SK-N-SH (cell line): ENCODE measurements at regions not wholly inside any gene's neighbourhood (a gene's known extent, or its start where the extent isn't known, plus 50 kb on each side); places are given as distances from the start of the nearest gene placed in this dataset.

ENCODE experiments used
- CTCF ChIA-PET: fragments of 300-600, 350-600 bp; formaldehyde crosslinking; extraction: SDS; loops from one replicate; lab custom pipeline; 2021; lab: Yijun Ruan, JAX
- POLR2A ChIA-PET: fragments of 350-600 bp; sonication (Branson Sonifier 250); formaldehyde crosslinking; extraction: SDS; loops from one replicate; lab custom pipeline; 2020; ENCODE audit warnings: antibody characterized with exemption, inconsistent platforms; lab: Yijun Ruan, JAX
- DNase-seq: peaks from one replicate; pipeline ENCODE4 v3.0.0; 2012
- H2AFZ ChIP-seq: fragments of 200-600 bp; sonication (generic); 2 replicates; pipeline ENCODE4 v1.8.1; 2016; ENCODE audit warnings: antibody characterized with exemption, mild to moderate bottlenecking, low read depth
- H3F3A ChIP-seq: fragments of 200-600 bp; sonication (generic); replicated peaks from 2 replicates; pipeline ENCODE3; 2016; ENCODE audit warnings: antibody characterized with exemption, mild to moderate bottlenecking; ENCODE audit not compliant: insufficient read depth
- H3K27ac ChIP-seq, 2 experiments: fragments of 200-500 bp in 1 of 2; fragments of 200-600 bp in 1 of 2; sonication (Bioruptor generic) in 1 of 2; sonication (generic), shearing (Covaris generic) in 1 of 2; 2 replicates each; pipeline versions ENCODE4 v1.5.1 to v1.6.1; 2014 to 2016; ENCODE audit warnings: low read depth in 2 of 2, inconsistent platforms in 1 of 2, low read length in 1 of 2, mild to moderate bottlenecking in 1 of 2, mixed read lengths in 1 of 2
- H3K27me3 ChIP-seq: fragments of 200-600 bp; sonication (generic), shearing (Covaris generic); 2 replicates; pipeline ENCODE4 v1.6.1; 2016; ENCODE audit warnings: mixed run types; ENCODE audit not compliant: insufficient read depth
- H3K36me3 ChIP-seq, 2 experiments: fragments of 200-500 bp in 1 of 2; fragments of 200-600 bp in 1 of 2; sonication (Bioruptor generic) in 1 of 2; sonication (generic) in 1 of 2; replicated peaks in 1 of 2; 2 replicates each; pipeline versions ENCODE3 to v1.5.1; 2014 to 2016; ENCODE audit warnings: low read length in 1 of 2, mild to moderate bottlenecking in 1 of 2; ENCODE audit not compliant: insufficient read depth in 2 of 2, control insufficient read depth in 1 of 2
- H3K4me1 ChIP-seq, 2 experiments: fragments of 200-500 bp in 1 of 2; fragments of 200-600 bp in 1 of 2; sonication (Bioruptor generic) in 1 of 2; sonication (generic), shearing (Covaris generic) in 1 of 2; 2 replicates each; pipeline versions ENCODE4 v1.5.1 to v1.6.1; 2014 to 2016; ENCODE audit warnings: low read depth in 1 of 2, low read length in 1 of 2, mixed run types in 1 of 2; ENCODE audit not compliant: insufficient read depth in 2 of 2, control insufficient read depth in 1 of 2
- H3K4me2 ChIP-seq: fragments of 200-600 bp; sonication (generic), shearing (Covaris generic); 2 replicates; pipeline ENCODE4 v1.6.1; 2017; ENCODE audit warnings: mixed run types
- H3K4me3 ChIP-seq, 2 experiments: fragments of 200-500 bp in 1 of 2; fragments of 200-600 bp in 1 of 2; sonication (Bioruptor generic) in 1 of 2; sonication (generic), shearing (Covaris generic) in 1 of 2; 2 replicates each; pipeline versions ENCODE4 v1.5.1 to v1.8.1; 2014 to 2016; ENCODE audit warnings: low read depth in 2 of 2, inconsistent platforms in 1 of 2, low read length in 1 of 2, mild to moderate bottlenecking in 1 of 2, mixed read lengths in 1 of 2, moderate library complexity in 1 of 2
- H3K79me2 ChIP-seq: fragments of 200-600 bp; sonication (generic); 2 replicates; pipeline ENCODE4 v1.8.1; 2017; ENCODE audit warnings: mild to moderate bottlenecking; ENCODE audit not compliant: insufficient read depth
- H3K9ac ChIP-seq: fragments of 200-600 bp; sonication (generic); 2 replicates; pipeline ENCODE4 v1.6.1; 2017; ENCODE audit warnings: mixed run types
- H3K9me2 ChIP-seq: fragments of 200-600 bp; sonication (generic); 2 replicates; pipeline ENCODE4 v1.6.1; 2017; ENCODE audit warnings: mixed run types
- H3K9me3 ChIP-seq: fragments of 200-600 bp; sonication (generic); 2 replicates; pipeline ENCODE4 v1.6.1; 2017; ENCODE audit warnings: mixed run types, mild to moderate bottlenecking, moderate library complexity
- H4K20me1 ChIP-seq: fragments of 200-600 bp; sonication (generic); 2 replicates; pipeline ENCODE4 v1.6.1; 2017; ENCODE audit warnings: mild to moderate bottlenecking, mixed run types; ENCODE audit not compliant: insufficient read depth
- EZH2phosphoT487 ChIP-seq: fragments of 200-600 bp; sonication (generic); IDR thresholded peaks from 2 replicates; pipeline ENCODE4 v1.6.1; 2017; ENCODE audit warnings: low read depth, mixed run types, mild to moderate bottlenecking, antibody characterized with exemption, moderate library complexity, borderline replicate concordance
- MXI1 ChIP-seq: IDR thresholded peaks from 2 replicates; pipeline ENCODE4 v1.6.1; 2012; ENCODE audit warnings: mild to moderate bottlenecking, low read depth, low read length, improper control_type of control experiment
- RAD21 ChIP-seq: IDR thresholded peaks from 2 replicates; pipeline ENCODE4 v1.6.1; 2012; ENCODE audit warnings: mild to moderate bottlenecking, low read length
- SMC3 ChIP-seq: IDR thresholded peaks from 2 replicates; pipeline ENCODE4 v1.6.1; 2012; ENCODE audit warnings: low read depth, low read length, improper control_type of control experiment
- TAF1 ChIP-seq: IDR thresholded peaks from 2 replicates; pipeline ENCODE4 v1.6.1; 2012; ENCODE audit warnings: low read depth, mild to moderate bottlenecking, low read length, moderate library complexity, borderline replicate concordance
- YY1 ChIP-seq: IDR thresholded peaks from 2 replicates; pipeline ENCODE4 v1.4.0; 2012; ENCODE audit warnings: low read depth, mild to moderate bottlenecking
- WGBS: methylation state at CpG from one replicate; pipeline ENCODE4 v1.1.6; 2017; ENCODE audit warnings: low lambda C conversion rate; 5-methylcytosine and 5-hydroxymethylcytosine counted together
- TF ChIP-seq, protein P1 (sequence below): IDR thresholded peaks from 2 replicates; pipeline ENCODE4 v1.4.0; 2012; ENCODE audit warnings: low read depth, borderline replicate concordance
- TF ChIP-seq, protein P2 (sequence below): IDR thresholded peaks from 2 replicates; pipeline ENCODE4 v1.4.0; 2012; ENCODE audit warnings: low read depth, borderline replicate concordance
- TF ChIP-seq, protein P3 (sequence below): fragments of 150-350 bp; IDR thresholded peaks from 2 replicates; pipeline ENCODE4 v1.6.1; 2016; ENCODE audit warnings: mild to moderate bottlenecking, low read depth, low read length
- TF ChIP-seq, protein P4 (sequence below): fragments of 150-350 bp; IDR thresholded peaks from 2 replicates; pipeline ENCODE4 v1.6.1; 2017; ENCODE audit warnings: antibody characterized with exemption, low read length, low read depth, borderline replicate concordance
- TF ChIP-seq, protein P5 (sequence below): IDR thresholded peaks from 2 replicates; pipeline ENCODE4 v1.4.0; 2012; ENCODE audit warnings: low read depth

DNA sequence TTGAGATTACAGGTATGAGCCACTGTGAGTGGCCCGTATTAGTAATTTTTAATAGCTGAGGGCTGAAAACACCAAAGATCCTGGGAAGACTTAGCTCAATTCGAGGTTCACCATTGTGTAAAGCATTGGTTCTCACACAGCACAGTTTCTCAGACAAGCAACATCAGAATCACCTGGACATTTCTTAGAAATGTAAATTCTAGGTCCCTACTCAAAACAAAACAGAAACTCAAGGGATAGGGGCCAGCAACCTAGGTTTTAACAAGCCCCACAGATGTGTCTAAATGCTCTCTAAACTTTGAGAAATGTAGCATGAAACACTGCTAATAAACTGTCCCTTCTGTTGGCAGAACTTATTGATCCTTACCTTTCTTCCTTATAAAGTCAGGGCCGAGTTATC is 681.2 kb downstream of the RNF144A start:
- WGBS: 46% methylated on average over 3 of the region's 3 CpGs
- no peaks in the 10 kb centered on the region for H3K9me3 ChIP-seq
- no peaks in the 10 kb centered on the region for H3K9me2 ChIP-seq
- no peak for DNase-seq
- no peaks in the 10 kb centered on the region for H3K27me3 ChIP-seq
- ChIA-PET POLR2A (no interaction called here), CTCF (interaction anchor here (1.2 kb wide), 1 partner anchor 8 kb away, joined by 3 read pairs; no protein-coding TSS in a partner anchor)
- no peak overlapping the region for H3K4me2 ChIP-seq
- H3F3A ChIP-seq: no peaks in the 10 kb centered on the region
- peaks cover 0 to 7% of the 10 kb centered on the region in 2 experiments; a peak in 2 of 4 replicates for H3K4me1 ChIP-seq
- no peak overlapping the region for H3K4me3 ChIP-seq
- no peaks in the 10 kb centered on the region for H3K36me3 ChIP-seq
- no peak overlapping the region for H2AFZ ChIP-seq
- no peak overlapping the region for H3K9ac ChIP-seq
- H3K79me2 ChIP-seq: no peaks in the 10 kb centered on the region
- no peak overlapping the region for H3K27ac ChIP-seq
- no peaks in the 10 kb centered on the region for H4K20me1 ChIP-seq
- TF ChIP-seq, protein P1, sequence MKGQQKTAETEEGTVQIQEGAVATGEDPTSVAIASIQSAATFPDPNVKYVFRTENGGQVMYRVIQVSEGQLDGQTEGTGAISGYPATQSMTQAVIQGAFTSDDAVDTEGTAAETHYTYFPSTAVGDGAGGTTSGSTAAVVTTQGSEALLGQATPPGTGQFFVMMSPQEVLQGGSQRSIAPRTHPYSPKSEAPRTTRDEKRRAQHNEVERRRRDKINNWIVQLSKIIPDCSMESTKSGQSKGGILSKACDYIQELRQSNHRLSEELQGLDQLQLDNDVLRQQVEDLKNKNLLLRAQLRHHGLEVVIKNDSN: no peak
- no peak for TF ChIP-seq MXI1
- TF ChIP-seq, protein P2, sequence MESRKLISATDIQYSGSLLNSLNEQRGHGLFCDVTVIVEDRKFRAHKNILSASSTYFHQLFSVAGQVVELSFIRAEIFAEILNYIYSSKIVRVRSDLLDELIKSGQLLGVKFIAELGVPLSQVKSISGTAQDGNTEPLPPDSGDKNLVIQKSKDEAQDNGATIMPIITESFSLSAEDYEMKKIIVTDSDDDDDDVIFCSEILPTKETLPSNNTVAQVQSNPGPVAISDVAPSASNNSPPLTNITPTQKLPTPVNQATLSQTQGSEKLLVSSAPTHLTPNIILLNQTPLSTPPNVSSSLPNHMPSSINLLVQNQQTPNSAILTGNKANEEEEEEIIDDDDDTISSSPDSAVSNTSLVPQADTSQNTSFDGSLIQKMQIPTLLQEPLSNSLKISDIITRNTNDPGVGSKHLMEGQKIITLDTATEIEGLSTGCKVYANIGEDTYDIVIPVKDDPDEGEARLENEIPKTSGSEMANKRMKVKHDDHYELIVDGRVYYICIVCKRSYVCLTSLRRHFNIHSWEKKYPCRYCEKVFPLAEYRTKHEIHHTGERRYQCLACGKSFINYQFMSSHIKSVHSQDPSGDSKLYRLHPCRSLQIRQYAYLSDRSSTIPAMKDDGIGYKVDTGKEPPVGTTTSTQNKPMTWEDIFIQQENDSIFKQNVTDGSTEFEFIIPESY: no peak
- TF ChIP-seq, protein P3, sequence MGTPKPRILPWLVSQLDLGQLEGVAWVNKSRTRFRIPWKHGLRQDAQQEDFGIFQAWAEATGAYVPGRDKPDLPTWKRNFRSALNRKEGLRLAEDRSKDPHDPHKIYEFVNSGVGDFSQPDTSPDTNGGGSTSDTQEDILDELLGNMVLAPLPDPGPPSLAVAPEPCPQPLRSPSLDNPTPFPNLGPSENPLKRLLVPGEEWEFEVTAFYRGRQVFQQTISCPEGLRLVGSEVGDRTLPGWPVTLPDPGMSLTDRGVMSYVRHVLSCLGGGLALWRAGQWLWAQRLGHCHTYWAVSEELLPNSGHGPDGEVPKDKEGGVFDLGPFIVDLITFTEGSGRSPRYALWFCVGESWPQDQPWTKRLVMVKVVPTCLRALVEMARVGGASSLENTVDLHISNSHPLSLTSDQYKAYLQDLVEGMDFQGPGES: no peak
- TF ChIP-seq EZH2phosphoT487: no peak
- TF ChIP-seq, protein P4, sequence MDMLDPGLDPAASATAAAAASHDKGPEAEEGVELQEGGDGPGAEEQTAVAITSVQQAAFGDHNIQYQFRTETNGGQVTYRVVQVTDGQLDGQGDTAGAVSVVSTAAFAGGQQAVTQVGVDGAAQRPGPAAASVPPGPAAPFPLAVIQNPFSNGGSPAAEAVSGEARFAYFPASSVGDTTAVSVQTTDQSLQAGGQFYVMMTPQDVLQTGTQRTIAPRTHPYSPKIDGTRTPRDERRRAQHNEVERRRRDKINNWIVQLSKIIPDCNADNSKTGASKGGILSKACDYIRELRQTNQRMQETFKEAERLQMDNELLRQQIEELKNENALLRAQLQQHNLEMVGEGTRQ: no peak
- TF ChIP-seq, protein P5, sequence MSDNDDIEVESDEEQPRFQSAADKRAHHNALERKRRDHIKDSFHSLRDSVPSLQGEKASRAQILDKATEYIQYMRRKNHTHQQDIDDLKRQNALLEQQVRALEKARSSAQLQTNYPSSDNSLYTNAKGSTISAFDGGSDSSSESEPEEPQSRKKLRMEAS: no peak
- TF ChIP-seq RAD21: no peak
- no peak for TF ChIP-seq YY1
- TF ChIP-seq TAF1: no peak
- TF ChIP-seq SMC3: no peak
- TF ChIP-seq, all 33 proteins: peak for 0
